Smooth muscle cell (in vitro differentiated cells): ENCODE measurements at regions not wholly inside any gene's neighbourhood (a gene's known extent, or its start where the extent isn't known, plus 50 kb on each side); places are given as distances from the start of the nearest gene placed in this dataset.

ENCODE experiments used
- DNase-seq: peaks from one replicate; lab custom pipeline; 2025; ENCODE audit not compliant: unreplicated experiment; lab: John Stamatoyannopoulos, UW
- H2AFZ ChIP-seq: fragments of 200-600 bp; sonication (generic); 2 replicates; pipeline ENCODE4 v1.6.0; 2016; ENCODE audit warnings: antibody characterized with exemption, low read depth, mild to moderate bottlenecking
- H3F3A ChIP-seq: fragments of 200-600 bp; sonication (generic); 2 replicates; pipeline ENCODE4 v1.6.0; 2017; ENCODE audit warnings: antibody characterized with exemption, low read depth
- H3K27ac ChIP-seq: fragments of 200-600 bp; sonication (generic); 2 replicates; pipeline ENCODE4 v1.5.1; 2016; ENCODE audit warnings: low read depth, mild to moderate bottlenecking
- H3K27me3 ChIP-seq: fragments of 200-600 bp; sonication (generic); 2 replicates; pipeline ENCODE4 v1.6.1; 2016; ENCODE audit warnings: low read depth, mild to moderate bottlenecking
- H3K36me3 ChIP-seq: fragments of 200-600 bp; sonication (generic); 2 replicates; pipeline ENCODE4 v1.5.1; 2016; ENCODE audit warnings: low read depth
- H3K4me1 ChIP-seq: fragments of 200-600 bp; sonication (generic); 2 replicates; pipeline ENCODE4 v1.5.1; 2016; ENCODE audit warnings: low read depth
- H3K4me2 ChIP-seq: fragments of 200-600 bp; sonication (generic); 2 replicates; pipeline ENCODE4 v1.6.0; 2016; ENCODE audit warnings: mild to moderate bottlenecking
- H3K4me3 ChIP-seq: fragments of 200-600 bp; sonication (generic); 2 replicates; pipeline ENCODE4 v1.5.1; 2016; ENCODE audit warnings: mild to moderate bottlenecking
- H3K79me2 ChIP-seq: fragments of 200-600 bp; sonication (generic); 2 replicates; pipeline ENCODE4 v1.6.0; 2016; ENCODE audit warnings: low read depth, mild to moderate bottlenecking
- H3K9ac ChIP-seq: fragments of 200-600 bp; sonication (generic); 2 replicates; pipeline ENCODE4 v1.6.0; 2016; ENCODE audit warnings: low read depth
- H3K9me3 ChIP-seq: fragments of 200-600 bp; sonication (generic); replicated peaks from 2 replicates; pipeline ENCODE4 v1.5.1; 2016; ENCODE audit warnings: low read depth
- H4K20me1 ChIP-seq: fragments of 200-600 bp; sonication (generic); 2 replicates; pipeline ENCODE4 v1.6.0; 2016; ENCODE audit warnings: low read depth
- WGBS: methylation state at CpG from one replicate; pipeline ENCODE4 v1.1.7; 2016; ENCODE audit warnings: low lambda C conversion rate; 5-methylcytosine and 5-hydroxymethylcytosine counted together
- TF ChIP-seq, protein P1 (sequence below): fragments of 200-600 bp; sonication (generic); IDR thresholded peaks from 2 replicates; pipeline ENCODE4 v1.5.1; 2017; ENCODE audit warnings: borderline replicate concordance, mild to moderate bottlenecking, antibody characterized with exemption; ENCODE audit not compliant: insufficient read depth, poor library complexity, severe bottlenecking

DNA sequence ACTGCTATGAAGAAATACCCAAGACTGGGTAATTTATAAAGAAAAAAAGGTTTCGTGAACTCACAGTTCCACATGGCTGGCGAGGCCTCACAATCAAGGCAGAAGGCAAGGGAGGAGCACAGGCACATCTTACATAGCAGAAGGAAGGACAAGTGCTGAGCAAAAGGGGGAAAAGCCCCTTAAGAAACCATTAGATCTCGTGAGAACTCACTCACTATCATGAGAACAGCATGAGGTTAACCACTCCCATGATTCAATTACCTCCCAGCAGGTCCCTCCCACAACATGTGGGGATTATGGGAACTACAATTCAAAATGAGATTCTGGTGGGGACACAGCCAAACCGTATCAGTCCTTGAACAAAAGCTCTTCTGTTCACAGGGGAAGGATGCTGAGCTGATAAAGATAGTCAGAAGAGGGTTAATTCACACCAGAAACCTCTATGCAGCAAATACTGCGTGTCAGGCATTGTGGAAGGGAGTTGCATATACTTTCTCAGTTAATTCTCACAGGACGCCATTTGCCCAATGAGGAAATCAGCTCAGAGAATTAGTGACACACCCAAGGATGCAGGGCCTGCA is 246.2 kb downstream of the FOXO1 start:
- WGBS = 87% methylated on average over 6 of the region's 6 CpGs
- H3K36me3 ChIP-seq = no peaks in the 10 kb centered on the region
- no peaks in the 10 kb centered on the region for H3K27me3 ChIP-seq
- no peak overlapping the region for H3K4me3 ChIP-seq
- no peak for DNase-seq
- no peak overlapping the region for H3K9ac ChIP-seq
- H4K20me1 ChIP-seq = no peaks in the 10 kb centered on the region
- H3K27ac ChIP-seq = no peak overlapping the region
- H3K4me2 ChIP-seq = no peak overlapping the region
- no peaks in the 10 kb centered on the region for H3K79me2 ChIP-seq
- TF ChIP-seq, protein P1, sequence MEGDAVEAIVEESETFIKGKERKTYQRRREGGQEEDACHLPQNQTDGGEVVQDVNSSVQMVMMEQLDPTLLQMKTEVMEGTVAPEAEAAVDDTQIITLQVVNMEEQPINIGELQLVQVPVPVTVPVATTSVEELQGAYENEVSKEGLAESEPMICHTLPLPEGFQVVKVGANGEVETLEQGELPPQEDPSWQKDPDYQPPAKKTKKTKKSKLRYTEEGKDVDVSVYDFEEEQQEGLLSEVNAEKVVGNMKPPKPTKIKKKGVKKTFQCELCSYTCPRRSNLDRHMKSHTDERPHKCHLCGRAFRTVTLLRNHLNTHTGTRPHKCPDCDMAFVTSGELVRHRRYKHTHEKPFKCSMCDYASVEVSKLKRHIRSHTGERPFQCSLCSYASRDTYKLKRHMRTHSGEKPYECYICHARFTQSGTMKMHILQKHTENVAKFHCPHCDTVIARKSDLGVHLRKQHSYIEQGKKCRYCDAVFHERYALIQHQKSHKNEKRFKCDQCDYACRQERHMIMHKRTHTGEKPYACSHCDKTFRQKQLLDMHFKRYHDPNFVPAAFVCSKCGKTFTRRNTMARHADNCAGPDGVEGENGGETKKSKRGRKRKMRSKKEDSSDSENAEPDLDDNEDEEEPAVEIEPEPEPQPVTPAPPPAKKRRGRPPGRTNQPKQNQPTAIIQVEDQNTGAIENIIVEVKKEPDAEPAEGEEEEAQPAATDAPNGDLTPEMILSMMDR = no peak
- H3K4me1 ChIP-seq = no peaks in the 10 kb centered on the region
- H2AFZ ChIP-seq = no peak overlapping the region
- no peaks in the 10 kb centered on the region for H3F3A ChIP-seq
- H3K9me3 ChIP-seq = no peaks in the 10 kb centered on the region

DNA sequence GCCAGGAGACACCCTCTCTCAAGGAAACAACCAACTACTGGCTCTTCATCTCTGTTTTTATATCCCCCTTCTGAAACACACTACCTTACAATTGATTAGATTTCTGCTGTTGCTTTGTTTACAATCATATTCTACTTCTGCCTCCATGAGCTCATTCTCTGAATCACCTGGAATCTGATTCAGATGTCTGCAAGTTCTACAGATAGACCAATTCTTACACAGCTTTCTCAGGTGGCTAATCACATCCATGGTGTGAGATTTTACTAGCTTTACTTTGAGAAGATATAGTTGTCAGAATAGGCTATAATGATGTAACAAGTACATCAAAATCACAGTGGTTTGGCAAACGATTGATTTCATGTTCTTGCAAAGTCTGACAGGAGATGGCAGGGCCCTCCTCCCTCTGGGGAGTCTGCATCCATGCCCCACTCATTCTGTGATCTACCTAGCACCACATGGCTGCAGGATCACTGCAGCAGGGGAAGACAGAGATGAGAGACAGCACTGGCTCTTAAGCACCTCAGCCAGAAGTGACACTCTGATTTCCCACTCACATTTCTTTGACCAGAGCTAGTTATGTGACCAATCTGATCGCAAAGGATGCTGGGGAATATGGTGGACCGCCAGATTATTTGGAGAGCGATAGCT is 243.7 kb downstream of the FOXO1 start:
- DNase-seq = no peak
- H3K36me3 ChIP-seq = no peaks in the 10 kb centered on the region
- WGBS = 92% methylated on average over 4 of the region's 4 CpGs
- H3K79me2 ChIP-seq = no peaks in the 10 kb centered on the region
- H3K27ac ChIP-seq = no peak overlapping the region
- no peaks in the 10 kb centered on the region for H3F3A ChIP-seq
- no peak overlapping the region for H2AFZ ChIP-seq
- no peak overlapping the region for H3K4me3 ChIP-seq
- TF ChIP-seq, protein P1 = no peak
- H4K20me1 ChIP-seq = no peaks in the 10 kb centered on the region
- no peak overlapping the region for H3K4me2 ChIP-seq
- H3K9ac ChIP-seq = no peak overlapping the region
- H3K9me3 ChIP-seq = no peaks in the 10 kb centered on the region
- no peaks in the 10 kb centered on the region for H3K27me3 ChIP-seq
- no peaks in the 10 kb centered on the region for H3K4me1 ChIP-seq

DNA sequence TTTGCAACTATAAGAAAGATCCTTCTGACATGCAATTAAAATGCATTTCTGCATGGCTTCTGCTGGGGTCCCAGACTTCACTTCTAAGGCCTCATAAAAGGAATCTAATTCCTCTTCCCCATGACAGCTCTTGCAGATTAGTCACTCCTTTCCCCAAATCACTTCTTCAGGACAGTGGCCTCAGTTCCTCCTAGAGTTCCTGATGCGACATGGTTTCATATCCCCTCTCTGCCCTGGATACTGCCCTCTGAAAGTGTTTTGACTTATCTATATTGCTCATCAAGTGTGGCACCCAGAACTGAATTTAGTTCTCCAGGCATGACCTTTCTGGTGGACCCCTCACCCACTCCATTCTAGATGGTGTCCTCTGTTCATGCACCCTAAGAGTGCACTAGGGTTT is 238.1 kb downstream of the FOXO1 start:
- no peak for DNase-seq
- Histone ChIP-seq H3K79me2 (no peaks in the 10 kb centered on the region), H3K9ac (no peak overlapping the region), H2AFZ (no peak overlapping the region), H3K36me3 (no peaks in the 10 kb centered on the region), H3F3A (no peaks in the 10 kb centered on the region), H3K4me1 (no peaks in the 10 kb centered on the region), H3K9me3 (no peaks in the 10 kb centered on the region), H3K27ac (no peak overlapping the region), H3K4me3 (no peak overlapping the region), H3K4me2 (no peak overlapping the region), H3K27me3 (no peaks in the 10 kb centered on the region), H4K20me1 (no peaks in the 10 kb centered on the region)
- TF ChIP-seq, protein P1 = no peak
- 100% methylated on average over 1 of the region's 1 CpG for WGBS
